Endodermal cell (in vitro differentiated cells): ENCODE measurements at regions not wholly inside any gene's neighbourhood (a gene's known extent, or its start where the extent isn't known, plus 50 kb on each side); places are given as distances from the start of the nearest gene placed in this dataset.
"Not testable (repeated sequence)": the region's sequence is repeated elsewhere in the genome, so short reads cannot be mapped to it uniquely, and the experiment has no call there.

Experiments used
- DNase-seq: peaks from one replicate; pipeline ENCODE4 v3.0.0-alpha.2; 2017
- H3K27ac ChIP-seq: 2 replicates; pipeline ENCODE4 v1.5.1; 2013; ENCODE audit warnings: mild to moderate bottlenecking, low read depth, low read length, moderate library complexity
- H3K27me3 ChIP-seq: 2 replicates; pipeline ENCODE4 v1.6.1; 2013; ENCODE audit warnings: mild to moderate bottlenecking, low read length, moderate library complexity; ENCODE audit not compliant: insufficient read depth, control insufficient read depth, poor library complexity, severe bottlenecking
- H3K36me3 ChIP-seq: 2 replicates; pipeline ENCODE4 v1.7.0; 2013; ENCODE audit warnings: mild to moderate bottlenecking, low read length, moderate library complexity; ENCODE audit not compliant: control insufficient read depth, insufficient read depth
- H3K4me1 ChIP-seq: one replicate; pipeline ENCODE4 v1.7.0; 2013; ENCODE audit warnings: low read length; ENCODE audit not compliant: control insufficient read depth, insufficient read depth
- H3K4me3 ChIP-seq: 2 replicates; pipeline ENCODE4 v1.5.1; 2013; ENCODE audit warnings: mild to moderate bottlenecking, low read length, moderate library complexity
- H3K9ac ChIP-seq: 2 replicates; pipeline ENCODE4 v1.6.1; 2013; ENCODE audit warnings: mild to moderate bottlenecking, low read length, moderate library complexity; ENCODE audit not compliant: poor library complexity, severe bottlenecking; ENCODE audit errors: extremely low read depth
- H3K9me3 ChIP-seq: 2 replicates; pipeline ENCODE4 v1.6.1; 2013; ENCODE audit warnings: mild to moderate bottlenecking, low read length, moderate library complexity; ENCODE audit not compliant: control insufficient read depth
- H3K27ac Mint-ChIP-seq: 2 replicates; pipeline ENCODE4 v1.8.0; 2020; ENCODE audit warnings: mixed read lengths
- H3K27me3 Mint-ChIP-seq: 2 replicates; pipeline ENCODE4 v1.8.0; 2021; ENCODE audit warnings: mild to moderate bottlenecking, mixed read lengths; ENCODE audit not compliant: insufficient read depth
- H3K36me3 Mint-ChIP-seq: 2 replicates; pipeline ENCODE4 v1.8.0; 2020; ENCODE audit warnings: low read depth, mixed read lengths
- H3K4me1 Mint-ChIP-seq: 2 replicates; pipeline ENCODE4 v1.8.0; 2020; ENCODE audit warnings: mixed read lengths
- H3K4me3 Mint-ChIP-seq: 2 replicates; pipeline ENCODE4 v1.8.0; 2020; ENCODE audit warnings: mild to moderate bottlenecking, moderate library complexity, mixed read lengths
- H3K9me3 Mint-ChIP-seq: 2 replicates; pipeline ENCODE4 v1.8.0; 2020; ENCODE audit warnings: mild to moderate bottlenecking, mixed read lengths
- WGBS, 2 experiments: methylation state at CpG; one replicate each; pipeline versions ENCODE4 v1.1.5 to v1.1.7; 2013; ENCODE audit warnings: missing lambda C conversion rate in 2 of 2, mixed read lengths in 1 of 2; ENCODE audit not compliant: insufficient coverage in 1 of 2, insufficient read length in 1 of 2; 5-methylcytosine and 5-hydroxymethylcytosine counted together

- H3K27me3 Mint-ChIP-seq, H3K4me1 Mint-ChIP-seq, H3K27ac Mint-ChIP-seq, H3K36me3 ChIP-seq, H3K9me3 Mint-ChIP-seq, H3K27me3 ChIP-seq, H3K4me3 Mint-ChIP-seq, H3K4me3 ChIP-seq, DNase-seq, H3K9ac ChIP-seq, H3K36me3 Mint-ChIP-seq, H3K4me1 ChIP-seq, H3K9me3 ChIP-seq, H3K27ac ChIP-seq: not testable (repeated sequence)
- 100% methylated on average over 2 of the region's 3 CpGs; no CpG with 5 or more reads in 1 of the 2 experiments for WGBS, 2 experiments
Measured at GRCh38 chr1:83445873-83446272, 553.1 kb downstream of the TTLL7 start.

- not testable (repeated sequence) for H3K27ac ChIP-seq, H3K27me3 ChIP-seq, H3K4me1 Mint-ChIP-seq, H3K9ac ChIP-seq, H3K9me3 ChIP-seq, H3K9me3 Mint-ChIP-seq, DNase-seq, H3K4me3 ChIP-seq, H3K4me3 Mint-ChIP-seq, H3K4me1 ChIP-seq, H3K27me3 Mint-ChIP-seq, H3K36me3 Mint-ChIP-seq, H3K36me3 ChIP-seq, H3K27ac Mint-ChIP-seq
- WGBS, 2 experiments, result no CpG with 5 or more reads among the region's 3 CpGs
Measured at GRCh38 chr1:83442412-83442811, 556.5 kb downstream of the TTLL7 start.

- H3K4me3 ChIP-seq, H3K9ac ChIP-seq, H3K27me3 ChIP-seq, H3K27me3 Mint-ChIP-seq, H3K9me3 Mint-ChIP-seq, H3K4me3 Mint-ChIP-seq, H3K9me3 ChIP-seq, H3K27ac ChIP-seq, DNase-seq, H3K4me1 Mint-ChIP-seq, H3K4me1 ChIP-seq, H3K27ac Mint-ChIP-seq, H3K36me3 Mint-ChIP-seq, H3K36me3 ChIP-seq: not testable (repeated sequence)
- 90% methylated on average over 2 of the region's 3 CpGs; no CpG with 5 or more reads in 1 of the 2 experiments for WGBS, 2 experiments
Measured at GRCh38 chr1:83440586-83440985, 558.3 kb downstream of the TTLL7 start.

GRCh38 chr1:83440021-83440420 lies 558.9 kb downstream of the TTLL7 start:
- H3K27me3 Mint-ChIP-seq, H3K4me3 ChIP-seq, H3K27me3 ChIP-seq, DNase-seq, H3K4me1 ChIP-seq, H3K36me3 ChIP-seq, H3K4me1 Mint-ChIP-seq, H3K4me3 Mint-ChIP-seq, H3K27ac ChIP-seq, H3K27ac Mint-ChIP-seq, H3K9me3 ChIP-seq, H3K36me3 Mint-ChIP-seq, H3K9me3 Mint-ChIP-seq, H3K9ac ChIP-seq: not testable (repeated sequence)
- WGBS, 2 experiments, result 90% methylated on average over 1 of the region's 1 CpG; no CpG with 5 or more reads in 1 of the 2 experiments

GRCh38 chr1:83438316-83438715 lies 560.6 kb downstream of the TTLL7 start:
- H3K4me3 Mint-ChIP-seq, H3K27me3 Mint-ChIP-seq, H3K9me3 ChIP-seq, H3K9ac ChIP-seq, H3K27me3 ChIP-seq, H3K9me3 Mint-ChIP-seq, H3K27ac Mint-ChIP-seq, H3K4me1 ChIP-seq, H3K27ac ChIP-seq, H3K4me3 ChIP-seq, H3K36me3 ChIP-seq, H3K36me3 Mint-ChIP-seq, H3K4me1 Mint-ChIP-seq, DNase-seq: not testable (repeated sequence)
- WGBS, 2 experiments, result 100% methylated on average over 1 of the region's 1 CpG; no CpG with 5 or more reads in 1 of the 2 experiments

GRCh38 chr1:83435336-83435735 lies 563.6 kb downstream of the TTLL7 start:
- not testable (repeated sequence) for H3K36me3 Mint-ChIP-seq, H3K27ac ChIP-seq, H3K27ac Mint-ChIP-seq, H3K9ac ChIP-seq, H3K36me3 ChIP-seq, H3K4me3 Mint-ChIP-seq, H3K27me3 Mint-ChIP-seq, H3K4me1 Mint-ChIP-seq, H3K4me1 ChIP-seq, H3K27me3 ChIP-seq, H3K9me3 ChIP-seq, H3K9me3 Mint-ChIP-seq, H3K4me3 ChIP-seq, DNase-seq
- no CpG with 5 or more reads among the region's 2 CpGs for WGBS, 2 experiments

GRCh38 chr1:83427566-83427965 lies 571.4 kb downstream of the TTLL7 start:
- not testable (repeated sequence) for H3K4me1 ChIP-seq, H3K4me3 ChIP-seq, H3K36me3 Mint-ChIP-seq, H3K36me3 ChIP-seq, DNase-seq, H3K27ac Mint-ChIP-seq, H3K9me3 Mint-ChIP-seq, H3K27ac ChIP-seq, H3K4me1 Mint-ChIP-seq, H3K27me3 ChIP-seq, H3K27me3 Mint-ChIP-seq, H3K9ac ChIP-seq, H3K9me3 ChIP-seq, H3K4me3 Mint-ChIP-seq
- 96% methylated on average over 2 of the region's 2 CpGs; no CpG with 5 or more reads in 1 of the 2 experiments for WGBS, 2 experiments
